ENCODE measurements at regions not wholly inside any gene's neighbourhood (a gene's known extent, or its start where the extent isn't known, plus 50 kb on each side); places are given as distances from the start of the nearest gene placed in this dataset.
"Not testable (repeated sequence)": the region's sequence is repeated elsewhere in the genome, so short reads cannot be mapped to it uniquely, and the experiment has no call there.

- no peak for DNase-seq
Measured at GRCh38 chr5:54820346-54821134, 164.9 kb downstream of the ESM1 start.

- no peak for DNase-seq
Measured at GRCh38 chr5:54807421-54807820, 178.0 kb downstream of the ESM1 start.

- DNase-seq, result no peak
Measured at GRCh38 chr5:54804521-54804920, 180.9 kb downstream of the ESM1 start.

- DNase-seq, result no peak
Measured at GRCh38 chr5:54804086-54804485, 181.3 kb downstream of the ESM1 start.

- no peak for DNase-seq
Measured at GRCh38 chr5:54803471-54804011, 181.9 kb downstream of the ESM1 start.

DNA sequence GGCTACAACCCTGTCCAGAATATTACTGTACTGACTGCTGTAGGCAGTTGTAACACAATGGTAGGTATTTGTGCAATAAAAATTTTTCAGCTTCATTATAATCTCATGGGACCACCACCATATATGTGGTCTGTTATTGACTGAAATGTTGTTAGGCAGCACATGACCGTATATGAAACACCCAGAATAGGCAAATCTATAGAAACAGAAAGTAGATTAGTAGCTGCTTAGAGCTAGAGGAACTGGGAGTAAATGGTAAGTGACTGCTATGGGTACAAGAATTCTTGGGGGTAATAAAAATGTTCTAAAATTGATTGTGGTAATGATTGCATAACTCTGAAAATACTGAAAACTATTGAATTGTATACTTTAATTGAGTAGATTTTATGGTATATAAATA is 185.7 kb downstream of the ESM1 start:
- DNase-seq, result no peak

DNA sequence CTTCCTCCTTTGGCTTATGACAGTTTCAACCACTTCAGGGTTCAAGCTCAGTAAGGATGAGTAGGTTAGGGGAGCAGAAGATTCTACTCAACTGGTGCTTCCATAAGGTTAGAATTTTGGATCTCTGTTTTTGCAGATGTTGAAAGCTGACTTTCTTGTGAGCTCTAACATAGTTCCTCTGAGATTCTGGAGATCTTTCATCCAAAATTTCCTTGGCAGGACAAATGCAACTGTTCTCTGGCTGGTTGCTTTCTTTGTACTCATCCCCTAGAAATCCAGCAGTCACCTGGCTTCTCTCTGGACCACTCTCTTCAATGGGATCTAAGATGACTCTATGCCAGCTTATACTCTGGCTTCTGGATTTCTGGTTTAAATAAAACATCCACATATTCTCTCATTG is 189.6 kb downstream of the ESM1 start:
- no peak for DNase-seq

GRCh38 chr5:54795284-54795683 is 190.1 kb downstream of the ESM1 start:
- no peak for DNase-seq

DNA sequence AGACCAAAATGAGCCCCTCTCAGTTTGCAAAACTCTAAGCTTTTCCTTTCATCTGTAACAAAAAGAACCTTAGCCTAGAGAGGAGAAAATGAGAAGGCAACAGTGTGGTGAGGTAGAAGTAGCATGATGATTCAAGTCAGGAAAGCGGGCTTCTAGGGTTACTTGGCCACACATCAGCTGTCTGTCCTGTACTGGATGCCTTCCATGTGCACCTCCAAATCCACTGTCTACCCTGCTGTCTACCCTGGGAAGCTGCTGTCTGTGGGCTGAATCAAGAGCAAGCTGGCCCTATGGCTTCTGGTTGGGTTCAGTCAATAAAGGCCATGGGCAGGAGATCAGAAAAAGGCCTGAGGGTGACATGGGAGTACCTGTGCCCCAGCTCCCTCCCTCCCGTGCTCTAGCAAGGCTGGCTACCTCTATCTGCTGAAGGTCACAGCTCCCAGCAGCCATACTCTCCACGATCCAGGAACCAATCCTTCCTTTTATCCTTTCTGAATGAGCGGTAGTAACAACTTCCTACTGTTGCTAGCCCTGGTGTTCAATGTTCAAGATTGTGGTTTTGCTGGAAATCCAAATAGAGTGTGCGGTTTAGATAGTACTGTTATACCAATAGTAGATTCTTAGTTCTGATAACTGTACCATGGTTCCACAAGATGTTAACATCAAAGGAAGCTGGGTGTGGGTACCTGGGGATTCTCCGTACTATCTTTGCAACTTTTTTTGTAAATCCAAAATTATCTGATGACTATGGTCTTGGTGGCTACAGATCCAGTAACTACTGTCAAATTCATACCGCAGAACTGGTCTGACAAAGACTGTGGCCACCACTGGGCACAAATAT is 191.0 kb downstream of the ESM1 start:
- peak; percentile 32 for DNase-seq

DNA sequence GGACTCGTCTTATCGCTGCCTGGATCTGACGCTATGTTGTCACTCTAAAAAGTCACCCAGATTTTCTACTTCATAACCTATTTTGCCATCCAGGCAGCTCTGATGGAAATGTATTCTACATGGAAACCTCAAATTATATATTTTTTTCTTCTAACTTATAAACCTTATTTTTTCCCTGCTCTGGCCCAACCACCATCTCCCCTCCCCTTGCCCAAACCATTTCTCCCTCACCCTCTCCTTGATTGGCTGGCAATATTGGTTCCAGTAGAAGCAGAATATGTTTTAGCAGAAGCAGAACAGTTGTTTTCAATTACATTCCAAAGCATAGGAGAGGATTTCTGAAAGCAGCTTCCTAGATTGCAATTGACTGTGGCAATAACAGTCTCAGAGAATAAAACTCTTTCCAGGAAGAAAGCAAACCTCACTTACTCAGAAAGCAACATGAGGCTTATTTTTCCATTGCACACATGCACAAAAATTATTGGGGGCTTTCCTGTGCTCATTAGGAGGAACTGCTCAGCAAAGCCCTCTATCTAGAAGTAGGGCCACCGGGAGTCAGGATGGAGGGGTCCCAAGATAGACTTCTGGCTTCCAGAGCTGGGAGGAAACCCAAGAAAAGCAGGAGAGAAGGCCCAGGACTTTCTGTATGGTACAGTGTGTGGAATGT is 191.8 kb downstream of the ESM1 start:
- DNase-seq, result no peak

- no peak for DNase-seq
Measured at GRCh38 chr5:54792611-54793404, 192.6 kb downstream of the ESM1 start.

GRCh38 chr5:54787910-54788309 is 197.5 kb downstream of the ESM1 start:
- not testable (repeated sequence) for DNase-seq

GRCh38 chr5:54785729-54786591 is 199.4 kb downstream of the ESM1 start:
- no peak for DNase-seq

GRCh38 chr5:54778783-54779182 is 206.6 kb downstream of the ESM1 start:
- no peak for DNase-seq

DNA sequence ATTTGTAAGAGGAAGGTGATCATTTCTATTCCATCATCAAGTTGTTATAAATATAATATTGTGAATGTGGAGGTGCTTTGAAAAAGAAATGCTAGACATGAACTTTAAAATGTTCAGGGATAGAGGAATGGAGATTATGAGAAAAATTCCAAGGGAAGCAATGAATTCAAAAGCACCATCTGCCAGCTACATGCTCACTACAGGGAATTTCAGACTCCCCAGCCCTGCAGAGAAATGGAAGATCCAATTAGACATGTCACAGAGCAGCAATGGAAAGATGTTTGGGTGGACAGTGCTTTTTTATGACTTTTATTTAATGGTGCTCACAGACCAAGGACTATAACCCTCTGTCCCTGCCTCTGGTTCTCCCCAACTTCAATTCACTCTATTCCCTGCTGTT is 209.7 kb downstream of the ESM1 start:
- DNase-seq, result no peak

DNA sequence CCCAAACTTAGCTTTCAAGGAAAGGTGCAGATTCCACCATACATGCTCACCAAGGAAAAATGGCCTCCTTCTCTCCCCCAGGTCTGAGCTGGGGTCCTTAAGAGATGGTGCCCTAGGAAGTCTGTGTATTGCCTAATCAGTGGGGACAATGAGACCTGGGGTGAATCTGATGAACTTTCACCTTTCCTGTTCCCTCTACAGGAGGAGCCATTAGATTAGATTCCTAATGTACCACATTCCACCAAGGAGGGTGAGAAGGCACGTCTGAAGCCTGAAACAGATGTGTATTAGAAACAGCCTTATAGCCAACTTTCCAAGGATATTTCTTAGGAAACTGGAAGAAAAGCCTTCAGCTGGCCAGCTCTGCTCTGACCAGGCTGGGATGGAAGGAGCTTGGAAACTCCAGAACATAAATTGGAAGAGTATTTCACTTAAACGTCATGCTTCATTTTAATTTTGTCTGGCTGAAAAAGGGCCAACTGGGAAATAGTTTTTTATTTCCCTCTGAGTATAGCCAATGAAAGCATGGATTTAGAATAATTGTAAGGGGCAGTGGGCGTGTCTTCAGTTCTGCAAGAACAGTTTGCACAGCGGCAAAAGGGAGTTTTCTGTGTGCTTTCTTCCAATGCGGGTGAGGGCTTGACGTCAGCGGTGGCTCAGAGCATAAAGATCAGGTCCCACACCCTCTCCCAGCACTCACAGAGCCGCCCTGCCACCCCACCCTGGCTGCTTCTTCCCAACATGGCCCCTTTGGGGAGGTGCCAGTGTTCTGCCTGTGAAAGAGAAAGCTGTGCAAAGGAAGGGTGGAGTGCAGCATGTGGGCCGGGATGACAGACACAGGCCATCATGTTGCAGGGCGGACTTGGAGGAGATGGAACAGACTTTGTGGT is 210.9 kb downstream of the ESM1 start:
- no peak for DNase-seq

- DNase-seq, result no peak
Measured at GRCh38 chr5:54772684-54773083, 212.7 kb downstream of the ESM1 start.

DNA sequence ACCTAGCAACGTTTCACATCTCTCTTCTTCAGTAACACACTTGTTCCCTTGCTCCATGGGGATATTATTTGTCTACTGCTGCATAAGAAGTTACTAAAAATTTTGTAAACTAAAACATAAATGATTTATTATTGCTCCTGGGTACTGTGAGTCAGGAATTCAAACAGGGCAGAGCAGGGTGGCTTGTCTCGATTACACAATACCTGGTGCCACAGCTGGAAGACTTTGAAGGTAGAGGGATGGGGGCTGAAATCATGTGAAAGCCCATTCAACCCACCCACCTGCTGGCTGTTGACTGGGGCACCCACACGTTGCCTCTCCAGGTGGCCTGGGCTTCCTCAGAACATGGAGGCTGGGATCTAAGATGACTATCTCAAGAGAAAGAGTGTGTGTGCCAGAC is 213.2 kb downstream of the ESM1 start:
- DNase-seq, result no peak

DNA sequence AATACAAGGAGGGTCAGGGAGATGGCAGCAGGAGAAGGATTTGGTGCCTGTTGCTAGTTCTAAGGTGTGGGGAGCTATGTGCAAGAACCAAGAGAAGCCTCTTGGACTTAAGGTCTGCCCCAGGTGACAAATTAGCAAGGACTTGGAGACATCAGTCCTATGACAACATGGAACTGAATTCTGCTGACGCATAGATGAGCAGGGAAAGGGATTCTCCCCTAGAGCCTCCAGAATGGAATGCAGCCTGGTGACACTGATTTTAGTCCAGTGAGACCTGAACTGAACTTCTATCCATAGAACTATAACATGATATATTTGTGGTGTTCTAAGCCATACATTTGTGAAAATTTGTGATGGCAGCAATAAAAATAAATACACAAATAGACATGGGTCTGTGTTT is 215.6 kb downstream of the ESM1 start:
- DNase-seq, result no peak

- DNase-seq, result no peak
Measured at GRCh38 chr5:54769072-54769471, 216.3 kb downstream of the ESM1 start.
